Esophagus squamous epithelium (tissue), 5 donors: ENCODE measurements at regions not wholly inside any gene's neighbourhood (a gene's known extent, or its start where the extent isn't known, plus 50 kb on each side); places are given as distances from the start of the nearest gene placed in this dataset.

Source experiments
- DNase-seq: peaks from one replicate; lab custom pipeline; 2025; lab: John Stamatoyannopoulos, UW
- H3K27ac ChIP-seq, 4 donors: fragments of 200-600 bp; sonication (generic); one replicate each; pipeline ENCODE4 v1.5.1; 2016 to 2019; ENCODE audit warnings: mild to moderate bottlenecking in 1 of 4
- H3K27me3 ChIP-seq, 4 donors: fragments of 200-600 bp; sonication (generic); 1 replicate in 3 of 4; 2 replicates in 1 of 4; pipeline versions ENCODE4 v1.5.1 to v1.6.0; 2017 to 2021; ENCODE audit warnings: antibody characterized with exemption in 1 of 4
- H3K36me3 ChIP-seq, 3 donors: fragments of 200-600 bp; sonication (generic); one replicate each; pipeline ENCODE4 v1.5.1; 2016 to 2019
- H3K4me1 ChIP-seq, 3 donors: fragments of 200-600 bp; sonication (generic); one replicate each; pipeline ENCODE4 v1.5.1; 2017 to 2019
- H3K4me3 ChIP-seq, 4 donors: fragments of 200-600 bp; sonication (generic); 1 replicate in 3 of 4; 2 replicates in 1 of 4; pipeline ENCODE4 v1.5.1; 2016 to 2019; ENCODE audit warnings: mild to moderate bottlenecking in 2 of 4, moderate library complexity in 1 of 4
- H3K9me3 ChIP-seq, 3 donors: fragments of 200-600 bp; sonication (generic); one replicate each; pipeline ENCODE4 v1.5.1; 2016 to 2019
- CTCF ChIP-seq, 6 experiments: fragments of 450-650 bp in 4 of 6; fragments of 200-600 bp in 2 of 6; sonication (generic) in 2 of 6; IDR thresholded peaks; one replicate each; pipeline ENCODE4 v1.5.1; 2016 to 2019; ENCODE audit warnings: antibody characterized with exemption in 6 of 6, mild to moderate bottlenecking in 4 of 6, moderate library complexity in 4 of 6
- POLR2A ChIP-seq, 4 donors: fragments of 450-650 bp; IDR thresholded peaks; one replicate each; pipeline ENCODE4 v1.6.1; 2017; ENCODE audit warnings: antibody characterized with exemption in 4 of 4, mild to moderate bottlenecking in 4 of 4, moderate library complexity in 3 of 4
- WGBS, 2 donors: methylation state at CpG; one replicate each; pipeline ENCODE4 v1.1.5; 2018; 5-methylcytosine and 5-hydroxymethylcytosine counted together
- intact Hi-C: fragments of 100-400 bp; cut with DNase I; formaldehyde crosslinking; loops from one replicate; pipeline ENCODE4 v1.15.0; 2022
- donor health status: DM: yes; HTN: yes; CAD: no.

GRCh38 chr6:144510859-144511258 lies 225.7 kb downstream of the UTRN start:
- TF ChIP-seq CTCF (IDR thresholded peaks at IDR 0.05) = no peak
- TF ChIP-seq POLR2A (IDR thresholded peaks at IDR 0.05) = no peak
- no peak overlapping the region for H3K4me3 ChIP-seq
- no peaks in the 10 kb centered on the region for H3K4me1 ChIP-seq
- intact Hi-C loops = no loop called here
- peaks cover 0 to 2% (median 0%) of the 10 kb centered on the region in 3 donors for H3K9me3 ChIP-seq
- no peak overlapping the region for H3K27ac ChIP-seq
- 93% methylated on average over 4 of the region's 4 CpGs for WGBS, 2 donors
- no peak for DNase-seq
- H3K27me3 ChIP-seq = no peaks in the 10 kb centered on the region
- peaks cover 3 to 68% (median 6%) of the 10 kb centered on the region in 3 donors for H3K36me3 ChIP-seq

DNA sequence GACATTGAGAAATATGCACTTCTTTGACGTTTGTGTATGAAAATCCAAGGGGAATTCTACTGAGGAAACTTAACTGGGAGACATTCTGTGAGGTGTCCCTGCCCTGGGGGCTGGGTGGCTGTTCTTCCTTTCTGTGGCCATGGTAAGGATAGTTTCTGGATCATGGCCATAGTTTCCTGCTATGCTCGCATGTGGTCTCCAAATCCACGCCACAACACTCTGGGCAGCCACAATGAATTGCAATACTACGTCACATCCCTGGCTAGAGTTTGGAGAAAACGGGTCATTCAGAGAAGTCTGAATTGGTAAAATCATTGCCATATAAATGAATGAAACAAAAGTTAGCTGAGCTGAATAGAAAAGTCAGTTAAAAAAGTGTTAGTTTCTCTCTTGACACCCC lies 230.6 kb downstream of the UTRN start:
- H3K36me3 ChIP-seq = peaks cover 0 to 81% (median 6%) of the 10 kb centered on the region in 3 donors
- no peak overlapping the region for H3K4me3 ChIP-seq
- H3K9me3 ChIP-seq = no peaks in the 10 kb centered on the region
- TF ChIP-seq CTCF (IDR thresholded peaks at IDR 0.05) (no peak), POLR2A (IDR thresholded peaks at IDR 0.05) (no peak)
- WGBS, 2 donors = 86 to 90% methylated on average over 5 of the region's 5 CpGs
- no peaks in the 10 kb centered on the region for H3K4me1 ChIP-seq
- intact Hi-C loops = no loop called here
- DNase-seq = no peak
- H3K27ac ChIP-seq = no peak overlapping the region
- no peaks in the 10 kb centered on the region for H3K27me3 ChIP-seq

- no peak overlapping the region for H3K4me3 ChIP-seq
- H3K9me3 ChIP-seq = no peaks in the 10 kb centered on the region
- no peaks in the 10 kb centered on the region for H3K27me3 ChIP-seq
- no peak overlapping the region for H3K27ac ChIP-seq
- TF ChIP-seq POLR2A (IDR thresholded peaks at IDR 0.05) = no peak
- no peak for TF ChIP-seq CTCF (IDR thresholded peaks at IDR 0.05)
- intact Hi-C loops = no loop called here
- H3K36me3 ChIP-seq = peaks cover 0 to 88% (median 6%) of the 10 kb centered on the region in 3 donors
- DNase-seq = no peak
- no peaks in the 10 kb centered on the region for H3K4me1 ChIP-seq
- WGBS, 2 donors = 61 to 77% methylated on average over 4 of the region's 4 CpGs
Measured at GRCh38 chr6:144519426-144519825, 234.3 kb downstream of the UTRN start.

GRCh38 chr6:144528743-144529425 lies 243.7 kb downstream of the UTRN start:
- intact Hi-C loops = no loop called here

More at GRCh38 chr6:144528743-144529425, 243.7 kb downstream of the UTRN start:
- Histone ChIP-seq H3K27me3 (no peaks in the 10 kb centered on the region), H3K4me3 (no peak overlapping the region), H3K27ac (no peak overlapping the region), H3K36me3 (peaks cover 0 to 96% (median 4%) of the 10 kb centered on the region in 3 donors), H3K9me3 (no peaks in the 10 kb centered on the region), H3K4me1 (peaks cover 0 to 2% (median 0%) of the 10 kb centered on the region in 3 donors)
- DNase-seq = no peak
- WGBS, 2 donors = 88 to 89% methylated on average over 3 to 5 of the region's 9 CpGs
- TF ChIP-seq POLR2A (IDR thresholded peaks at IDR 0.05) (no peak), CTCF (IDR thresholded peaks at IDR 0.05) (no peak)
